K562 (cell line): ENCODE measurements at regions not wholly inside any gene's neighbourhood (a gene's known extent, or its start where the extent isn't known, plus 50 kb on each side); places are given as distances from the start of the nearest gene placed in this dataset.

ENCODE experiments used
- ATAC-seq: fragments of 200-7000 bp; cut with Tn5 transposase; 3 replicates; pipeline ENCODE4 v1.9.1; 2020; ENCODE audit warnings: moderate library complexity
- BruUV-seq: library from RNA; stranded (reverse); fragments of 400-500 nt; replicated peaks from 2 replicates; lab custom pipeline; 2021; lab: Mats Ljungman, UMichigan
- CTCF ChIA-PET: fragments of 300-600 bp; formaldehyde crosslinking; extraction: SDS; loops from one replicate; lab custom pipeline; 2021; ENCODE audit warnings: low intra/inter-chr PET ratio; lab: Yijun Ruan, JAX
- POLR2A ChIA-PET: fragments of 300-600, 350-650 bp; sonication (Branson Sonifier 250); formaldehyde crosslinking; extraction: SDS; loops from one replicate; lab custom pipeline; 2021; ENCODE audit warnings: antibody characterized with exemption, inconsistent platforms; lab: Yijun Ruan, JAX
- DNase-seq, 4 experiments: peaks; one replicate each; pipeline versions ENCODE4 v3.0.0 to v3.0.0-alpha.2; 2011 to 2018; ENCODE audit warnings: low spot score in 3 of 4, mixed read lengths in 3 of 4; ENCODE audit errors: extremely low read depth in 1 of 4
- FAIRE-seq: peaks from 2 replicates; lab custom pipeline; 2011; peaks lifted over from hg19 to GRCh38; lab: Jason Lieb, UNC
- H2AFZ ChIP-seq: 2 replicates; pipeline ENCODE4 v1.6.0; 2011; ENCODE audit warnings: low read depth, low read length, control low read depth, inconsistent platforms
- H3K27ac ChIP-seq: fragments of 200-600 bp; 3 replicates; pipeline ENCODE4 v1.8.0; 2011; ENCODE audit warnings: low read depth, mild to moderate bottlenecking, control low read depth, inconsistent platforms, low read length, moderate library complexity, mixed read lengths; ENCODE audit errors: extremely low read depth
- H3K27me3 ChIP-seq, 2 experiments: fragments of 300-600 bp in 1 of 2; 2 replicates in 1 of 2; 3 replicates in 1 of 2; pipeline versions ENCODE4 v1.6.0 to v1.8.0; 2011; ENCODE audit warnings: inconsistent platforms in 2 of 2, low read length in 2 of 2, mild to moderate bottlenecking in 1 of 2, mixed read lengths in 1 of 2, moderate library complexity in 1 of 2; ENCODE audit not compliant: control insufficient read depth in 2 of 2, insufficient read depth in 2 of 2
- H3K36me3 ChIP-seq: fragments of 300-600 bp; 3 replicates; pipeline ENCODE4 v1.8.0; 2011; ENCODE audit warnings: mild to moderate bottlenecking, low read length, inconsistent platforms; ENCODE audit not compliant: control insufficient read depth, insufficient read depth
- H3K4me1 ChIP-seq, 2 experiments: fragments of 200-600 bp in 1 of 2; replicated peaks in 1 of 2; 2 replicates in 1 of 2; 3 replicates in 1 of 2; pipeline versions ENCODE4 v1.5.1 to v1.8.0; 2011; ENCODE audit warnings: inconsistent platforms in 2 of 2, low read length in 2 of 2, mild to moderate bottlenecking in 1 of 2, mixed read lengths in 1 of 2, moderate library complexity in 1 of 2; ENCODE audit not compliant: control insufficient read depth in 2 of 2, insufficient read depth in 2 of 2
- H3K4me2 ChIP-seq: 2 replicates; pipeline ENCODE4 v1.6.1; 2011; ENCODE audit warnings: low read length, control low read depth, inconsistent platforms, mixed read lengths; ENCODE audit not compliant: insufficient read depth
- H3K4me3 ChIP-seq: fragments of 200-600 bp; sonication (generic), shearing (Covaris generic); 2 replicates; pipeline ENCODE4 v1.5.1; 2016; ENCODE audit warnings: control low read depth, inconsistent platforms
- H3K79me2 ChIP-seq: fragments of 200-600 bp; 3 replicates; pipeline ENCODE4 v1.8.0; 2011; ENCODE audit warnings: low read length, inconsistent platforms; ENCODE audit not compliant: control insufficient read depth, insufficient read depth
- H3K9ac ChIP-seq, 2 experiments: 2 replicates each; pipeline versions ENCODE4 v1.6.0 to v1.6.1; 2011; ENCODE audit warnings: low read depth in 2 of 2, low read length in 2 of 2, control low read depth in 1 of 2, inconsistent platforms in 1 of 2, mild to moderate bottlenecking in 1 of 2, mixed read lengths in 1 of 2; ENCODE audit not compliant: insufficient read depth in 1 of 2
- H3K9me1 ChIP-seq: one replicate; pipeline ENCODE4 v1.6.0; 2011; ENCODE audit warnings: inconsistent platforms, mild to moderate bottlenecking, low read length, moderate library complexity; ENCODE audit not compliant: control insufficient read depth, insufficient read depth
- H3K9me3 ChIP-seq: replicated peaks from 2 replicates; pipeline ENCODE4 v1.5.1; 2011; ENCODE audit warnings: low read depth, low read length, inconsistent platforms; ENCODE audit not compliant: control insufficient read depth, insufficient read depth
- H4K20me1 ChIP-seq: replicated peaks from 2 replicates; pipeline ENCODE4 v1.6.1; 2011; ENCODE audit warnings: low read length, inconsistent platforms, mixed read lengths; ENCODE audit not compliant: control insufficient read depth, insufficient read depth
- BDP1 ChIP-seq: IDR thresholded peaks from 3 replicates; pipeline ENCODE4 v1.6.1; 2011; ENCODE audit not compliant: insufficient read length, insufficient read depth
- CBX8 ChIP-seq: fragments of 200-600 bp; sonication (generic); IDR thresholded peaks from 2 replicates; pipeline ENCODE4 v1.6.1; 2012; ENCODE audit warnings: borderline replicate concordance, mixed run types, low read depth, mild to moderate bottlenecking, moderate library complexity, mixed read lengths, low read length, control low read depth, inconsistent platforms; ENCODE audit not compliant: poor library complexity, severe bottlenecking; ENCODE audit errors: extremely low read depth
- CEBPB ChIP-seq: fragments of 450-650 bp; IDR thresholded peaks from 2 replicates; pipeline ENCODE4 v1.6.1; 2016; ENCODE audit warnings: missing genetic modification characterization, missing compliant biosample characterization
- NUFIP1 ChIP-seq: fragments of 450-650 bp; IDR thresholded peaks from 2 replicates; pipeline ENCODE4 v1.6.1; 2018; ENCODE audit not compliant: partially characterized antibody
- OTX1 ChIP-seq: fragments of 450-650 bp; formaldehyde crosslinking; IDR thresholded peaks from 2 replicates; pipeline ENCODE4 v1.4.0; 2022; ENCODE audit warnings: mild to moderate bottlenecking
- SAP30 ChIP-seq: fragments of 200-600 bp; sonication (generic); IDR thresholded peaks from 2 replicates; pipeline ENCODE4 v1.6.1; 2012; ENCODE audit warnings: borderline replicate concordance, low read depth, mild to moderate bottlenecking, moderate library complexity, low read length, control low read depth, inconsistent platforms; ENCODE audit not compliant: insufficient read depth, poor library complexity, severe bottlenecking
- SIN3B ChIP-seq: fragments of 450-650 bp; IDR thresholded peaks from 2 replicates; pipeline ENCODE4 v1.6.1; 2017; ENCODE audit warnings: low read depth, mild to moderate bottlenecking, moderate library complexity
- TFAM ChIP-seq: fragments of 250-450 bp; sonication (Bioruptor Pico); conservative IDR thresholded peaks from 2 replicates; pipeline ENCODE4 v1.5.0; 2021; ENCODE audit warnings: mild to moderate bottlenecking, moderate library complexity
- ZNF165 ChIP-seq: fragments of 250-450 bp; sonication (Bioruptor Pico); IDR thresholded peaks from 2 replicates; pipeline ENCODE4 v1.4.0; 2020; ENCODE audit warnings: borderline replicate concordance
- ZNF311 ChIP-seq: fragments of 250-450 bp; sonication (Bioruptor Pico); IDR thresholded peaks from 2 replicates; pipeline ENCODE4 v1.4.0; 2020; ENCODE audit warnings: mild to moderate bottlenecking, moderate library complexity
- ZNF780A ChIP-seq: fragments of 250-450 bp; sonication (Bioruptor Pico); IDR thresholded peaks from 2 replicates; pipeline ENCODE4 v1.5.0; 2021; ENCODE audit warnings: mild to moderate bottlenecking
- WGBS: fragments of 100-300 bp; shearing (Covaris generic); methylation state at CpG from one replicate; pipeline ENCODE4 v1.1.6; 2016; ENCODE audit warnings: low coverage, mixed read lengths; ENCODE audit not compliant: insufficient coverage; ENCODE audit errors: missing lambda C conversion rate; 5-methylcytosine and 5-hydroxymethylcytosine counted together
- in situ Hi-C: fragments of 300-500 bp; cut with MboI; formaldehyde crosslinking; loops from 4 replicates; pipeline ENCODE4 v1.15.0; 2018; ENCODE audit warnings: inconsistent platforms, mixed read lengths
- intact Hi-C: fragments of 100-400 bp; cut with micrococcal nuclease; formaldehyde crosslinking; loops from 2 replicates; pipeline ENCODE4 v1.14.2; 2022
- TF ChIP-seq, protein P1 (sequence below): IDR thresholded peaks from 2 replicates; pipeline ENCODE4 v1.6.1; 2012; ENCODE audit warnings: low read depth, low read length, improper control_type of control experiment, borderline replicate concordance
- TF ChIP-seq, protein P2 (sequence below): sonication (generic); formaldehyde crosslinking; IDR thresholded peaks from 2 replicates; pipeline ENCODE4 v1.8.0; 2022; ENCODE audit warnings: missing genetic modification reagents, mild to moderate bottlenecking, borderline replicate concordance
- TF ChIP-seq, protein P3 (sequence below): fragments of 450-650 bp; IDR thresholded peaks from one replicate; pipeline ENCODE4 v1.6.1; 2018; ENCODE audit warnings: mild to moderate bottlenecking, moderate library complexity; ENCODE audit not compliant: partially characterized antibody
- TF ChIP-seq, protein P4 (sequence below): fragments of 450-650 bp; IDR thresholded peaks from 2 replicates; pipeline ENCODE4 v1.6.1; 2016; ENCODE audit warnings: mild to moderate bottlenecking

DNA sequence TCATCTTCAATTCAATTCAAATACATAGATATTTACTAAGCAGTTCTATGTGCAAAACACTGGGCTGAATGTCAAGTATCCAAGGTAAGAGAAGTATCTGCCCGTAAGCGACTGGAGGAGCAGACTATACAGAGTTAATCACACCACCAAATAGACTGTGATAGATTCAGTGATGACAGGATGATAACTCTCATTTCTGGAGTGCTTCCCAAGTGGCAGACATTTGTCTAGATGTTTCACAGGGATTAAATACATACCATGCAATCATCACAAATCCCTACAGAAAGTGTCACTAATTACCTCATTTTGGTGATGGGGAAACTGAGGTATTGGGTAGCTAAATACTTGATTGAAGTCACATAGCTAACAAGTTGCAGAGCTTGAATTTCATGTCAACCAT, 508.7 kb upstream of the TENM4 start:
- ChIA-PET POLR2A (no interaction called here), CTCF (no interaction called here)
- DNase-seq: no peak
- 0% methylated on average over 2 of the region's 2 CpGs for WGBS
- no peaks in the 10 kb centered on the region for H3K27me3 ChIP-seq
- no peak overlapping the region for H3K4me3 ChIP-seq
- H2AFZ ChIP-seq: no peak overlapping the region
- BruUV-seq: no TSS peak
- H3K4me2 ChIP-seq: no peak overlapping the region
- no peaks in the 10 kb centered on the region for H4K20me1 ChIP-seq
- FAIRE-seq: no peak
- H3K9me3 ChIP-seq: no peaks in the 10 kb centered on the region; the same call in 1 of the 2 replicates
- in situ Hi-C loops: no loop called here
- H3K27ac ChIP-seq: no peak overlapping the region
- intact Hi-C loops: no loop called here
- H3K9me1 ChIP-seq: no peaks in the 10 kb centered on the region
- ATAC-seq: no peak
- H3K4me1 ChIP-seq: no peaks in the 10 kb centered on the region
- no peaks in the 10 kb centered on the region for H3K36me3 ChIP-seq
- no peak overlapping the region for H3K9ac ChIP-seq
- H3K79me2 ChIP-seq: no peaks in the 10 kb centered on the region
- TF ChIP-seq, protein P1, sequence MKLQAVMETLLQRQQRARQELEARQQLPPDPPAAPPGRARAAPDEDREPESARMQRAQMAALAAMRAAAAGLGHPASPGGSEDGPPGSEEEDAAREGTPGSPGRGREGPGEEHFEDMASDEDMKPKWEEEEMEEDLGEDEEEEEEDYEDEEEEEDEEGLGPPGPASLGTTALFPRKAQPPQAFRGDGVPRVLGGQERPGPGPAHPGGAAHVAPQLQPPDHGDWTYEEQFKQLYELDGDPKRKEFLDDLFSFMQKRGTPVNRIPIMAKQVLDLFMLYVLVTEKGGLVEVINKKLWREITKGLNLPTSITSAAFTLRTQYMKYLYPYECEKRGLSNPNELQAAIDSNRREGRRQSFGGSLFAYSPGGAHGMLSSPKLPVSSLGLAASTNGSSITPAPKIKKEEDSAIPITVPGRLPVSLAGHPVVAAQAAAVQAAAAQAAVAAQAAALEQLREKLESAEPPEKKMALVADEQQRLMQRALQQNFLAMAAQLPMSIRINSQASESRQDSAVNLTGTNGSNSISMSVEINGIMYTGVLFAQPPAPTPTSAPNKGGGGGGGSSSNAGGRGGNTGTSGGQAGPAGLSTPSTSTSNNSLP: no peak
- TF ChIP-seq BDP1 (no peak), ZNF165 (CRISPR knock-in tag) (no peak), TFAM (CRISPR knock-in tag) (no peak), CEBPB (tag) (no peak), SAP30 (no peak), OTX1 (CRISPR knock-in tag) (no peak), NUFIP1 (no peak), ZNF780A (no peak), SIN3B (no peak), CBX8 (no peak), ZNF311 (CRISPR knock-in tag) (no peak)
- TF ChIP-seq, protein P2, sequence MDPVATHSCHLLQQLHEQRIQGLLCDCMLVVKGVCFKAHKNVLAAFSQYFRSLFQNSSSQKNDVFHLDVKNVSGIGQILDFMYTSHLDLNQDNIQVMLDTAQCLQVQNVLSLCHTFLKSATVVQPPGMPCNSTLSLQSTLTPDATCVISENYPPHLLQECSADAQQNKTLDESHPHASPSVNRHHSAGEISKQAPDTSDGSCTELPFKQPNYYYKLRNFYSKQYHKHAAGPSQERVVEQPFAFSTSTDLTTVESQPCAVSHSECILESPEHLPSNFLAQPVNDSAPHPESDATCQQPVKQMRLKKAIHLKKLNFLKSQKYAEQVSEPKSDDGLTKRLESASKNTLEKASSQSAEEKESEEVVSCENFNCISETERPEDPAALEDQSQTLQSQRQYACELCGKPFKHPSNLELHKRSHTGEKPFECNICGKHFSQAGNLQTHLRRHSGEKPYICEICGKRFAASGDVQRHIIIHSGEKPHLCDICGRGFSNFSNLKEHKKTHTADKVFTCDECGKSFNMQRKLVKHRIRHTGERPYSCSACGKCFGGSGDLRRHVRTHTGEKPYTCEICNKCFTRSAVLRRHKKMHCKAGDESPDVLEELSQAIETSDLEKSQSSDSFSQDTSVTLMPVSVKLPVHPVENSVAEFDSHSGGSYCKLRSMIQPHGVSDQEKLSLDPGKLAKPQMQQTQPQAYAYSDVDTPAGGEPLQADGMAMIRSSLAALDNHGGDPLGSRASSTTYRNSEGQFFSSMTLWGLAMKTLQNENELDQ (CRISPR knock-in tag): no peak
- TF ChIP-seq, protein P3, sequence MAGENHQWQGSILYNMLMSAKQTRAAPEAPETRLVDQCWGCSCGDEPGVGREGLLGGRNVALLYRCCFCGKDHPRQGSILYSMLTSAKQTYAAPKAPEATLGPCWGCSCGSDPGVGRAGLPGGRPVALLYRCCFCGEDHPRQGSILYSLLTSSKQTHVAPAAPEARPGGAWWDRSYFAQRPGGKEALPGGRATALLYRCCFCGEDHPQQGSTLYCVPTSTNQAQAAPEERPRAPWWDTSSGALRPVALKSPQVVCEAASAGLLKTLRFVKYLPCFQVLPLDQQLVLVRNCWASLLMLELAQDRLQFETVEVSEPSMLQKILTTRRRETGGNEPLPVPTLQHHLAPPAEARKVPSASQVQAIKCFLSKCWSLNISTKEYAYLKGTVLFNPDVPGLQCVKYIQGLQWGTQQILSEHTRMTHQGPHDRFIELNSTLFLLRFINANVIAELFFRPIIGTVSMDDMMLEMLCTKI: no peak
- TF ChIP-seq, protein P4, sequence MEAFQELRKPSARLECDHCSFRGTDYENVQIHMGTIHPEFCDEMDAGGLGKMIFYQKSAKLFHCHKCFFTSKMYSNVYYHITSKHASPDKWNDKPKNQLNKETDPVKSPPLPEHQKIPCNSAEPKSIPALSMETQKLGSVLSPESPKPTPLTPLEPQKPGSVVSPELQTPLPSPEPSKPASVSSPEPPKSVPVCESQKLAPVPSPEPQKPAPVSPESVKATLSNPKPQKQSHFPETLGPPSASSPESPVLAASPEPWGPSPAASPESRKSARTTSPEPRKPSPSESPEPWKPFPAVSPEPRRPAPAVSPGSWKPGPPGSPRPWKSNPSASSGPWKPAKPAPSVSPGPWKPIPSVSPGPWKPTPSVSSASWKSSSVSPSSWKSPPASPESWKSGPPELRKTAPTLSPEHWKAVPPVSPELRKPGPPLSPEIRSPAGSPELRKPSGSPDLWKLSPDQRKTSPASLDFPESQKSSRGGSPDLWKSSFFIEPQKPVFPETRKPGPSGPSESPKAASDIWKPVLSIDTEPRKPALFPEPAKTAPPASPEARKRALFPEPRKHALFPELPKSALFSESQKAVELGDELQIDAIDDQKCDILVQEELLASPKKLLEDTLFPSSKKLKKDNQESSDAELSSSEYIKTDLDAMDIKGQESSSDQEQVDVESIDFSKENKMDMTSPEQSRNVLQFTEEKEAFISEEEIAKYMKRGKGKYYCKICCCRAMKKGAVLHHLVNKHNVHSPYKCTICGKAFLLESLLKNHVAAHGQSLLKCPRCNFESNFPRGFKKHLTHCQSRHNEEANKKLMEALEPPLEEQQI: no peak
